ENCODE measurements at regions not wholly inside any gene's neighbourhood (a gene's known extent, or its start where the extent isn't known, plus 50 kb on each side); places are given as distances from the start of the nearest gene placed in this dataset.
"Not testable (repeated sequence)": the region's sequence is repeated elsewhere in the genome, so short reads cannot be mapped to it uniquely, and the experiment has no call there.

- no peaks in the 10 kb centered on the region for H3K36me3 ChIP-seq
- H3K9me3 ChIP-seq, result no peaks in the 10 kb centered on the region
- DNase-seq, result no peak
- 33 to 61% (median 37%) methylated on average over 2 of the region's 2 CpGs for WGBS, 3 donors
- H3K4me3 ChIP-seq, result no peak overlapping the region
- H3K4me1 ChIP-seq (ENCODE audit: insufficient read depth), result no peaks in the 10 kb centered on the region
- intact Hi-C loops (cut with DNase I), result no loop called here
- H3K27me3 ChIP-seq, result no peaks in the 10 kb centered on the region
- no peak for TF ChIP-seq EP300 (IDR thresholded peaks at IDR 0.05)
- TF ChIP-seq POLR2A (IDR thresholded peaks at IDR 0.05), result no peak
- TF ChIP-seq CTCF (IDR thresholded peaks at IDR 0.05), result no peak
- H3K27ac ChIP-seq, result no peak overlapping the region
These were observed 78.7 kb downstream of the FH start for GRCh38 chr1:241440904-241441303.

GRCh38 chr1:241438686-241439085 lies 80.9 kb downstream of the FH start:
- intact Hi-C loops (cut with DNase I), result not testable (repeated sequence)

GRCh38 chr1:241432241-241432640 lies 75.2 kb upstream of the RGS7 start:
- intact Hi-C loops (cut with DNase I), result no loop called here
- no peaks in the 10 kb centered on the region for H3K4me1 ChIP-seq (ENCODE audit: insufficient read depth)
- no peak overlapping the region for H3K4me3 ChIP-seq
- WGBS, 3 donors, result 56 to 69% (median 63%) methylated on average over 4 of the region's 4 CpGs
- no peak overlapping the region for H3K27ac ChIP-seq
- H3K27me3 ChIP-seq, result no peaks in the 10 kb centered on the region
- H3K36me3 ChIP-seq, result no peaks in the 10 kb centered on the region
- TF ChIP-seq EP300 (IDR thresholded peaks at IDR 0.05) (no peak), POLR2A (IDR thresholded peaks at IDR 0.05) (no peak), CTCF (IDR thresholded peaks at IDR 0.05) (no peak)
- no peaks in the 10 kb centered on the region for H3K9me3 ChIP-seq
- DNase-seq, result no peak

More at GRCh38 chr1:241438686-241439085, 80.9 kb downstream of the FH start:
- not testable (repeated sequence) for H3K27me3 ChIP-seq; H3K27ac ChIP-seq; DNase-seq; H3K9me3 ChIP-seq; H3K4me3 ChIP-seq; H3K4me1 ChIP-seq (ENCODE audit: insufficient read depth); H3K36me3 ChIP-seq
- WGBS, 3 donors, result 54 to 75% (median 65%) methylated on average over 2 of the region's 2 CpGs

- 82 to 93% (median 83%) methylated on average over 4 of the region's 4 CpGs for WGBS, 3 donors
- H3K27ac ChIP-seq; H3K9me3 ChIP-seq; DNase-seq; H3K4me3 ChIP-seq; intact Hi-C loops (cut with DNase I); H3K36me3 ChIP-seq; H3K4me1 ChIP-seq (ENCODE audit: insufficient read depth); H3K27me3 ChIP-seq: not testable (repeated sequence)
These were observed 68.1 kb upstream of the RGS7 start for GRCh38 chr1:241425091-241425490.

- TF ChIP-seq POLR2A (IDR thresholded peaks at IDR 0.05), result no peak
- no peaks in the 10 kb centered on the region for H3K36me3 ChIP-seq
- H3K4me3 ChIP-seq, result no peak overlapping the region
- no peak overlapping the region for H3K27ac ChIP-seq
- intact Hi-C loops (cut with DNase I), result no loop called here
- no peak for DNase-seq
- peaks cover 0 to 2% of the 10 kb centered on the region in 2 donors for H3K9me3 ChIP-seq
- H3K4me1 ChIP-seq (ENCODE audit: insufficient read depth), result no peaks in the 10 kb centered on the region
- no peaks in the 10 kb centered on the region for H3K27me3 ChIP-seq
- 34 to 51% (median 39%) methylated on average over 14 to 21 of the region's 21 CpGs for WGBS, 3 donors
These were observed 67.5 kb upstream of the RGS7 start for GRCh38 chr1:241424480-241424971.

GRCh38 chr1:241423541-241424479 lies 66.8 kb upstream of the RGS7 start:
- TF ChIP-seq POLR2A (IDR thresholded peaks at IDR 0.05) (no peak), EP300 (IDR thresholded peaks at IDR 0.05) (no peak), CTCF (IDR thresholded peaks at IDR 0.05) (no peak)
- WGBS, 3 donors, result 1 to 3% (median 1%) methylated on average over 37 to 61 of the region's 61 CpGs
- peak in 1 of 5 donors; percentile 12 for DNase-seq
- H3K36me3 ChIP-seq, result no peaks in the 10 kb centered on the region
- peaks cover 0 to 2% of the 10 kb centered on the region in 2 donors for H3K9me3 ChIP-seq
- peak overlapping the region; percentile 14 for H3K4me3 ChIP-seq
- H3K27ac ChIP-seq, result no peak overlapping the region
- intact Hi-C loops (cut with DNase I), result no loop called here
- H3K4me1 ChIP-seq (ENCODE audit: insufficient read depth), result no peaks in the 10 kb centered on the region
- H3K27me3 ChIP-seq, result no peaks in the 10 kb centered on the region
